NCI-H460 (cell line): ENCODE measurements at regions not wholly inside any gene's neighbourhood (a gene's known extent, or its start where the extent isn't known, plus 50 kb on each side); places are given as distances from the start of the nearest gene placed in this dataset.
"Not testable (repeated sequence)": the region's sequence is repeated elsewhere in the genome, so short reads cannot be mapped to it uniquely, and the experiment has no call there.

Source experiments
- DNase-seq: peaks from one replicate; pipeline ENCODE4 v3.0.0-alpha.2; 2016; ENCODE audit warnings: low read depth; ENCODE audit errors: extremely low read depth

GRCh38 chr5:92554447-92555085, 1026.5 kb downstream of the NR2F1-AS1 start:
- DNase-seq = no peak

DNA sequence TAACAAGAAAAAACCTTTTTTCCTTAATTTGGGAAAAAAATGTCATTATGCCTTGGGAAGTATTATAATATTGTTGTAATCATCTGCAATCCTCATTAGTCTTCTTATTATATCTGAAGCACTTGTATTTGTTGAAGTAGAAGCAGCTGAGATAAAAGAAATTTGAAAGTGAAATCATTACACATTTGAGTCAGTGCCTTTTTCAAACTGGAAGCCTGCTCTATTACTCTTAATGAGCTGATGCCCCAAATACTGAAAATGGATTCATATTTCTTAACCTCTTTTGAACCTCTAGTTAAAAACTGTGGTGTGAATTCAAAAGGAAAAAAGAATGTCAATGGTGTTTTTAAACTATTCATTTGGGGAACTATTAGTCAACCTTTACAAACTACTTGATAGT, 1027.7 kb downstream of the NR2F1-AS1 start:
- DNase-seq = no peak

DNA sequence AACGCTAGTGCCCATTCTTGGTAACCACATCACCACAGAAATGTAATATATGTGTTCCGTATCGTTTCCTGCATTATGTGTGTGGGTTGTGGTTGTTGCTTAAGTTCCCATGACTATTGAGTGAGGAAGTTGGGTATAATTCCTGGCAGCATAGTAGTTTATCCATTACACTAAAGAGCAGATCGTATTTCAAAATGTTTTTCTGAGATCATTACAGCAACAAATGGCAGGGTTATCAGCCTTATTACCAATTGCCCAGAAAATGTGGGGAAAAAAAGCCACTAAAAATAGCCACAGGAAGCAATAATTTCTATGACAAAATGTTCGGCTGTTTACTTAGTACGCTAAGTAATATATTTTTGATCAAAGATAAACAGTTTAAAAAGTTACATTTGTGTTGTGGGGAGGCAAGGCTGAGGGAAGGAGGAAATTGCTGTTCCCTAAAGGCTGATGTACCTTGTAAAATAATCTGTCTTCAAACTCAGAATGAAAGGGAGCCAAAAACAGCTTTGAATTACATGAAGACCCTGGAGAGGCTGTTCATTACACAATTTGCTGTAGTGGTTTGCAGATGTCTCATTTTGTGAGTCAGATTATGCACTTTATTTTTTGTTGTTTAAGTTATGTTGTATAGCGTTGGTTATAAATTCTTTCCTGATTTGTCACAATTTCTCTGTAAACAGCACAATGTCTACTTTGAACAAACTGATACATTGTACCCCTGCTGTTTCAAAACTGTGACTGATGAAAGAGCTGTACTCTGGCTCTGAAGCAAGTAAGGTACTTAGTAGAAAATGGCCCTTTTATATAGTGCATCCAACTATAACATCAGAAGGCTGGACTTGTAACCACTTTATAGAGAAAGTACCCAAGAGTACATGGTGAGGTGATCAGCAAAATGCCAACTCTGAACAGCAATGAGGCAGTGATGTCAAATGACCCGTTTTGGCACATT, 1028.5 kb downstream of the NR2F1-AS1 start:
- DNase-seq = peak; percentile 97

GRCh38 chr5:92548346-92548745, 1032.7 kb downstream of the NR2F1-AS1 start:
- DNase-seq = no peak

DNA sequence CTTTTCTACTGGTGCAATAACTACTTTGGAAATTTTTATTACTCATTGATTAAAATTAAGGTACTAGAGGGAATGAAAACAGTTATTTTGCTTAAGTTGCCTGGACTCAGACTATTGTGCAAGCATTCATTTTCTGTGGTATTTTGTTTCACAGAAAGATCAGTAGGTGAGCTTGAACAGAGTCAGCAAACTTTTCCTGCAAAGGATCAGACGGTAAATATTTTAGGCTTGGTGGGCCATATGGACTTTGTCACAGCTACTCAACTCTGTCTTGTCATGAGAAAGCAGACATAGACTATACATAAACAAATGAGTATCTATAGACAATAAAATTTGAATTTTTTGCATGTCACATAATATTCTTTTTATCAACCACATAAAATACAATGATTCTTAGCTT, 1036.4 kb downstream of the NR2F1-AS1 start:
- no peak for DNase-seq

- DNase-seq = no peak
These were observed 1037.0 kb downstream of the NR2F1-AS1 start for GRCh38 chr5:92544036-92544435.

GRCh38 chr5:92543201-92543600, 1037.8 kb downstream of the NR2F1-AS1 start:
- DNase-seq = no peak

- not testable (repeated sequence) for DNase-seq
These were observed 1039.0 kb downstream of the NR2F1-AS1 start for GRCh38 chr5:92542017-92542416.

- no peak for DNase-seq
These were observed 1053.5 kb downstream of the NR2F1-AS1 start for GRCh38 chr5:92527311-92528078.

DNA sequence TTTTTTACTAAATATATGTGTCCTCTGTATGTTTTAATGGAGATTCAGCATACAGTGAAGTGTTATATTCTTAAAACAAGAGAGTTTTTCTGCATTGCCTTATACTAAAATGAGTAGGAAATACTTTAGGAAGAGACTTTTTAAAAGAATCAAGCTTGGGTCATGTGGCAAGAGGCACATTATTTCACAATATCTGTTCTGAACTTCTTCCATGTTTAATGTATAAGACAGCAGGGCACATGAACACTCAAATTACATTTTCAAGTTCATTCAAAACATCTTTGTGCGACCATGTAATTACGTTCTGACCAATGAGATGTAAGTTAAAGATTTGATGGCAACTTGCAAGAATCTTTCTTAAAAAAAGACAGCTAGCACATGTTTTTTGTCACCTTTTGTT, 1055.9 kb downstream of the NR2F1-AS1 start:
- no peak for DNase-seq

- DNase-seq = no peak
These were observed 1061.0 kb downstream of the NR2F1-AS1 start for GRCh38 chr5:92519811-92520632.

DNA sequence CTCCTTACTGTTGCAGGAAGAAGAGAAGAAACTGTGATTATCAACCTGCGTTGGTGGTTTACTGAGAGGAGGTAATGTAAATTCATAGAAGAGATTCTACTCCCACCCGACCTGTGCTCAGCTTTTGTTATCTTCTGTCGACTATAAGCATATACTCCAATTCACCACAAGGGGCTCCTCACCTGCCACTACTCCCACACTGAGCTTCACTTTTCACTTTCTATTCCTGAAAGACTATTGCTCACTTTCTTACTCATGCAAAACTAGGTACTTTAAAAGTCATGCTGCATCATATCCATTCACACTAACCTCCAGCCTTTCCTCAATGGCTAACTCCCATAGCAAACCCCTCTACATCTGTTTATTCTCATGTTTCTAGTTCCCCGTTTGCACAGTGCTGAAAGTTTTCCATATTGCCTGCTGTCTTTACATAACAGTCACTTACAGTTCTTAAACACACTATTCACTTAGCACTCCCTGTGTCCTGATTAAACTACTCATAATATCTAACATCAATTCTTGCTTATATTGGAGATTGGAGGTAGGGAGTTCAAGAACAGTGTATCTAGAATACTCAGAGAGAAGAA, 1062.6 kb downstream of the NR2F1-AS1 start:
- DNase-seq = peak; percentile 30

DNA sequence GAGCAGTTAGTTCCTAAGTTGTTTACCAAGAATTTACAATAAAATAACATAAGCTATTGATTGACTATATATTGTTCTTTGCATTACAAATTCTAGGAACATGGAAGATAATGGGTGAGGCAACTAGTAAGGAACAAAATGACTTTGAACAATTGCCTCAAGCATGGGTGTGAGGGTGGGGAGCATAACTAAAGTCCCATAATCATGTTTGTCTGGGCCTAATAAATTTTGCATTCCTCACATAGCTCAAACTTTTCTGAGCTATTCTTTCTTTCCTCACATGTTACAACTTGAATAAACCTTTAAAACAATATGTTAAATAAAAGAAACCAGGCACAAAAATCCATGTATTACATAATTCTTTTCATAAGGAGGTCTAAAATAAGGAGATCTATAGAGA, 1066.1 kb downstream of the NR2F1-AS1 start:
- DNase-seq = no peak

GRCh38 chr5:92513067-92513466, 1068.0 kb downstream of the NR2F1-AS1 start:
- no peak for DNase-seq

DNA sequence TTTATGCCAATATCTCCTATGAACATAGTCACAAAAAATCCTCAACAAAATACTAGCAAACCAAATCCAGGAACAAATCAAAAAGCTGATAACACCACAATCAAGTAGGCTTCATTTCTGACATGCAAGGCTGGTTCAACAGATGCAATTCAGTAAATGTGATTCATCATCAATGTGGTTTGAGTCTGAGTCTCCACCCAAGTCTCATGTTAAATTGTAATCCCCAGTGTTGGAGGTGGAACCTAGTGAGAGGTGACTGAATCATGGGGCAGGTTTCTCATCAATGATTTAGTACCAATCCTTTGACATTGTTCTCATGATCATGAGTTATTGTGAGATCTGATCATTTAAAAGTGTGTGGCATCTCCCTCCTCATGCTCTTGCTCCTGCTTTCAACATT, 1072.7 kb downstream of the NR2F1-AS1 start:
- no peak for DNase-seq

- peak; percentile 15 for DNase-seq
These were observed 1075.1 kb downstream of the NR2F1-AS1 start for GRCh38 chr5:92505925-92506324.

DNA sequence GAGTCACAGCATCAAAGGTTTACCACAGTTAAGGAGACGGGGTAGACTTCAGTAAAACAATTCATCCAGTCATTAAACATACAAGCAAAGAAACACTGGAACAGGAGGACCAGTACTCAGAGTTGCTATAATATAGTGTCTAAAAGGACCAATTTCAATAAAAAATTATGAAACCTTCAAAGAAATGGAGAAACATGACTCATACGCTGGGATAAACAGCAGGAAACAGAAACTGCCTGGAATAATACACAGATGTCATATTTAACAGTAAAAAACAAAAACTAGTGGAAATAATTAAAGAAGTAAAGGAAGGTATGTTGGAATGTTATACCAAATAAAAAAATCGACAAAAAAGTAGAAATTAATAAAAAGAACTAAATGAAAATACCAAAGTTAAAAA, 1075.9 kb downstream of the NR2F1-AS1 start:
- DNase-seq = peak; percentile 12

DNA sequence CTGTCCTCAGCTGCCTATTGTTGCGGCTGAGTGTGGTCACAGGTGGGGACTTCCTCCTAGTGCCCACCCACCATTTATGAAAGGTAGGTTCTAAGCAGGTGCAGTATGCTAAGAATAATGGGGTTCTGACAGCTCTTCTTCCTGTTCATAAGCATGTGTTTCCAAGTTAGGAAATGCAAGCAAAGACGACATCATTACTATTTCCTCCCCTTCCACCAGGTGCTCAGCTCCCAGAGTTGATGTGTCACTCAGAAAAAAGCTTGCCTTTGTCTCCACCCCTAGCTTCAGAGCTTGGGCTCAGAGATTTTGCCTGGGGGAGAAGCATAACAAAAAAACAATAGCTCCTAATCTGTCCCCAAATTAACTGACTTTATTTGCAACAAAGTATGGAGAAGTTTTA, 1076.7 kb downstream of the NR2F1-AS1 start:
- DNase-seq = no peak

GRCh38 chr5:92500752-92501151, 1080.3 kb downstream of the NR2F1-AS1 start:
- no peak for DNase-seq

- DNase-seq = no peak
These were observed 1084.5 kb downstream of the NR2F1-AS1 start for GRCh38 chr5:92496545-92496944.
